Activated CD4-positive, alpha-beta T cell treated with anti-CD3 and anti-CD28 coated beads, Interleukin-2, amount 10 ng/mL, durations not matched to agents 24 days and 14 days (primary cell): ENCODE measurements at regions not wholly inside any gene's neighbourhood (a gene's known extent, or its start where the extent isn't known, plus 50 kb on each side); places are given as distances from the start of the nearest gene placed in this dataset.
A peak's percentile ranks its signal among the peaks of the same experiment; 100 is the strongest.
"Not testable (repeated sequence)": the region's sequence is repeated elsewhere in the genome, so short reads cannot be mapped to it uniquely, and the experiment has no call there.

Experiments used
- DNase-seq: peaks from one replicate; pipeline ENCODE4 v3.0.0; 2022
- H3K27ac Mint-ChIP-seq: one replicate; pipeline ENCODE4 v1.8.0; 2022; ENCODE audit warnings: mild to moderate bottlenecking, mixed read lengths
- H3K27me3 Mint-ChIP-seq: one replicate; pipeline ENCODE4 v1.8.0; 2022; ENCODE audit warnings: mixed read lengths
- H3K36me3 Mint-ChIP-seq: one replicate; pipeline ENCODE4 v1.8.0; 2022; ENCODE audit warnings: low read depth, mild to moderate bottlenecking, mixed read lengths
- H3K4me1 Mint-ChIP-seq: one replicate; pipeline ENCODE4 v1.8.0; 2021; ENCODE audit warnings: mixed read lengths
- H3K4me3 Mint-ChIP-seq: one replicate; pipeline ENCODE4 v1.8.0; 2022; ENCODE audit warnings: mild to moderate bottlenecking, moderate library complexity, mixed read lengths
- H3K9me3 Mint-ChIP-seq: one replicate; pipeline ENCODE4 v1.8.0; 2021; ENCODE audit warnings: mixed read lengths
- intact Hi-C: fragments of 100-400 bp; cut with micrococcal nuclease; formaldehyde crosslinking; loops from one replicate; pipeline ENCODE4 v1.15.1; 2023

DNA sequence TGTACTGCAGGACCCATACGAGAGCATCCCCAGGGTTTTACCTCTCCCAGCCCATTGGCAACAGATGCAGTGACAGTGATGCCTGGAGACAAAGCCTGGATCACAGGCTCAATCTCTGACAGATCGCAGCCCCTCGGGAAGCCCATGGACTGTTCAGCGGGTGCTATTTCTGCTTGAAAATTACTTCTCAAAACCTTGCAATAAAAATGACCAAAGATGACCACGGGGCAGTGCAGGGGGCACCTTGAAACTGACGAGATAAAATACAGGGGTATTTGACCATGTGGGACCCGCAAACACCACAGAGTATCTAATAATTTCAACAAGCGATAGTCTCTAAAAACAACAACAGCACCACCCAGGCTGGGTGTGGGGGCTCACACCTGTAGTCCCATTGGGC, 118.3 kb downstream of the C16orf95 start:
- Mint-ChIP-seq H3K4me1 (peaks cover 2% of the 10 kb centered on the region), H3K27me3 (no peaks in the 10 kb centered on the region), H3K9me3 (no peaks in the 10 kb centered on the region), H3K36me3 (no peaks in the 10 kb centered on the region), H3K4me3 (no peak overlapping the region), H3K27ac (no peak overlapping the region)
- intact Hi-C loops: no loop called here
- DNase-seq: no peak

DNA sequence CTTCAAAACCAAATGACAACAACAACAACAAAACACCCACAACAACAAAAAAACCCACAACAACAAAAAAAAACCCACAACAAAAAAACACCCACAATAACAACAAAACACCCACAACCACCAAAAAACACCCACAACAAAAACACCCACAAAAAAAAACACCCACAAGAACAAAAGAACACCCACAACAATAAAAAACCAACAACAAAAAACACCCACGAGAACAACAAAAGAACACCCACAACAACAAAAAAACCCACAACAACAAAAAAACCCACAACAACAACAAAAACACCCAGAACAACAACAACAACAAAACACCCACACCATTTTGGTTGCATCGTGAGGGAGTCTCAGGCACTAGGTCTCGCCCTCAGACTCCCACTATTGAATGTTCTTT, 117.8 kb downstream of the C16orf95 start:
- intact Hi-C loops: no loop called here
- no peak for DNase-seq
- H3K27ac Mint-ChIP-seq: no peak overlapping the region

DNA sequence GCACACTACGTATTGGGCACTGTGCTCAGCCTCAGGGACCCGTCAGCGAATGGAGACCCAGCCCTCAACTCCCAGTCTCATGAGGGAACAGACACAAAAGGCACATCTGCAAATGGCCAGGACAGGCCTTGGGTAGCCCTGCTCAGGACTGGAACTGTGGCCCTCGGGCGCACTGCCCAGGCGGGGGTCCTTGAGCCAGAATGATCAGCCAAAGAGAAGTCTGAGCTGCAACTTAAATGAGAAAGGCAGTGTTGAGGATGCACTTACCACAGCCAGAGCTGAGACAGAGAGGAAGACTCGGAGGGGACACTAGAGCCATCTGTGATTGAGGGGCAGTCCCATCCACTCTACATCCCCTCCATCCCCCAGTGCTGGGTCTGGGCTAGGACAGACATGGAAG, 117.3 kb downstream of the C16orf95 start:
- Mint-ChIP-seq H3K4me3 (no peak overlapping the region), H3K4me1 (peaks cover 2% of the 10 kb centered on the region), H3K9me3 (no peaks in the 10 kb centered on the region), H3K36me3 (no peaks in the 10 kb centered on the region), H3K27me3 (peaks cover 6% of the 10 kb centered on the region), H3K27ac (no peak overlapping the region)
- intact Hi-C loops: no loop called here
- no peak for DNase-seq

More for the DNA sequence above, 117.8 kb downstream of the C16orf95 start:
- Mint-ChIP-seq H3K36me3 (no peaks in the 10 kb centered on the region), H3K27me3 (peaks cover 3% of the 10 kb centered on the region), H3K4me3 (no peak overlapping the region), H3K4me1 (peaks cover 2% of the 10 kb centered on the region), H3K9me3 (no peaks in the 10 kb centered on the region)

DNA sequence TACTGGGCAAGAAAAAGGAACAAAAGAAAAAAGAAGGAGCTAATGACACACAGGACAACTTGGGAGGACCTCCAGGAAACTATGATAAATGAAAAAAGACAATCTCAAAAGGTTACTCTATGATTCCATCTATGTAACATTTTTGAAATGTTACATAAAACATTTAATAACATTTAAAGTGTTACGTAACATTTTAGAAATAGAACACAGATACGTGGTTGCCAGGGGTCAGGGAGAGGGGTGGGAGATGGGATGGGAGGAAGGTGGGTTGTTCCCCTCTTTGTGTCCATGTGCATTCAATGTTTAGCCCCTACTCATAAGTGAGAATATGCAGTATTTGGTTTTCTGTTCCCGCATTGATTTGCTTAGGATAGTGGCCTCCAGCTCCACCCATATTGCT, 116.6 kb downstream of the C16orf95 start:
- H3K9me3 Mint-ChIP-seq: no peaks in the 10 kb centered on the region
- DNase-seq: no peak
- no peak overlapping the region for H3K4me3 Mint-ChIP-seq
- intact Hi-C loops: no loop called here
- H3K4me1 Mint-ChIP-seq: peaks cover 2% of the 10 kb centered on the region
- no peaks in the 10 kb centered on the region for H3K36me3 Mint-ChIP-seq
- peaks cover 6% of the 10 kb centered on the region for H3K27me3 Mint-ChIP-seq
- H3K27ac Mint-ChIP-seq: no peak overlapping the region

DNA sequence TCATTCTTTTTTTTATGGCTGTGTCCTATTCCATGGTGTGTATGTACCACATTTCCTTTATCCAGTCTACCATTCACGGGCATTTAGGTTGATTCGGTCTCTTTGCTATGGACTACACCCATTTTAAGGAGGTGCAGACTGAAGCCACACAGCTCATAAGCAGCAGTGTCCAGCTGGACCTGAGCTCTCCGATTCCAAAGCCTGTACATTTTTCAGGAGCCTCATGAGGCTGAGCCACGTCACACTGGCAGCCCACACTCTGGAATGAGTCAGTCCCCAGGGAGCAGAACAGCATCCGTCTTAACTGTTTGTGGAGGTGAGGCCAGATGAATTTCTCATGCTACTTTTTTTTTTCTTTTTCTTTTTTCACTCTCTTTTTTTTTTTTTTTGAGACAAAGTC, 116.1 kb downstream of the C16orf95 start:
- Mint-ChIP-seq H3K4me1 (peaks cover 2% of the 10 kb centered on the region), H3K9me3 (no peaks in the 10 kb centered on the region), H3K27ac (no peak overlapping the region), H3K36me3 (no peaks in the 10 kb centered on the region), H3K4me3 (no peak overlapping the region), H3K27me3 (peaks cover 6% of the 10 kb centered on the region)
- intact Hi-C loops: no loop called here
- DNase-seq: no peak

DNA sequence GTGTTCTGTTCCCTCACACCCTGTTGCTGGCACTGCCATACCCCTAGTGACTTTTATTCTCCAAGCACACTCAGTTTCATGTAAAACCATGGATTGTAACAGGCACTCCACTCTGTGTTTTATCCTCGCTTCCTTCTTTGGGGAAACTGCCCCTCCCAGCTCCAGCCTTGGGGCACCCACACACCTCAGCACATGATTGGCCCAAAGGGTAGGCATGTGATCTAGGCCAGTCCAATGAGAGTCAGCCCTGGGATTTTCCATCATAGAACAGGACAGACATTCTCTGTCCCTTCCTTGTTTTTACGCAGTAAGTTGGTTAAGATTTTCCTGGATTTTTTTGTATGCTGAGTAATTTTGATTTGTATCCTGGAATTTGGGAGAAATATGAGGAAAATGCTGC, 115.4 kb downstream of the C16orf95 start:
- Mint-ChIP-seq H3K9me3 (no peaks in the 10 kb centered on the region), H3K36me3 (no peaks in the 10 kb centered on the region), H3K27me3 (peaks cover 6% of the 10 kb centered on the region), H3K27ac (no peak overlapping the region), H3K4me3 (no peak overlapping the region), H3K4me1 (peaks cover 2% of the 10 kb centered on the region)
- no peak for DNase-seq
- intact Hi-C loops: no loop called here

DNA sequence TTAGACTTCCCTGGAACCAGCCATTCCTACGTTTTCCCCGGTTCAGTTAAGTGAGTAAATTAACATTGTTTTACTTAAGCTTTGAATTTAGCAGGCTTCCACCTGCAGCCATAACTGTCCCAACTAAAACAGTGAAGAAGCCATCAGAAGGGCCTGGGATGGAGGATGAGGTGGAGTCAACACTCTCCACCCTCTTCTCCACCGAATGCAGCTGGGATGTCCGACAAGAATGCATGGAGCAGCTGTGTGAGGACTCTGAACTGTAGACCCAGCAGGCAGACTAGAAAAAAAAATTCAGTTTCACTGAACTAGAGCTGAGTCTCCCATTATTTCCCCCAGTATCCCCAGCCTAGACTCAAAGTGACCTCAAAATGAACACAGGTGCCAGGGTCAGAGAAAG, 114.8 kb downstream of the C16orf95 start:
- Mint-ChIP-seq H3K4me1 (peaks cover 2% of the 10 kb centered on the region), H3K27me3 (peaks cover 6% of the 10 kb centered on the region), H3K4me3 (no peak overlapping the region), H3K27ac (no peak overlapping the region), H3K36me3 (no peaks in the 10 kb centered on the region), H3K9me3 (no peaks in the 10 kb centered on the region)
- DNase-seq: no peak
- intact Hi-C loops: no loop called here

DNA sequence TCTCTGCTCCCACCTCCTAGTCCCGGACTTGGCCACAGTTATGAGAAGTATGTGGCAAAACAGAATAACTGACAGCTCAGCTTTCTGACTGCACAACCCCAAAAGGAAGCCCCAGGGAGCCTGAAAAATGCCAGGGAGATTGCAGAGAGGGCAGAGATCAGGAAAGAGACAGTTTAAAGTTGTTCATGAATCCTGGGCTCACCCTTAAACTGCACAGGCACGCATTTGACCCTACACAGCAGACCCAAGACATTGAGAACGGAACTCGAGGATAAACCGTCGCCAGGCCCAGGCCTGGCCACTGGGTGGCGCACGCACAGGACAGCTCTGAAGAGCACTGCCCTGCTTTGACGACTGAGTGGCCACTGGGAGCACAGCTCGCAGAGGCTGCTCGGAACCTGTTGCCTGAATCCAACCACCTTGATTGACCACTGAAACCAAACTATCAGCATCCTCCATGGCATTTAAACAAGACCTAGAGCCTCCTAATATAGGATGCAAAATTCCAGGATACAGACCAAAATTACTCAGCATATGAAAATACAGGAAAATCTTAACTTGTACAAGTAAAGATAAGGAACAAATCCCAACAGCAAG, 114.0 kb downstream of the C16orf95 start:
- no peak overlapping the region for H3K4me3 Mint-ChIP-seq
- intact Hi-C loops: loop anchor here (1.0 kb wide), 1 partner anchor 75 kb away; no protein-coding TSS in a partner anchor
- no peak overlapping the region for H3K27ac Mint-ChIP-seq
- peaks cover 2% of the 10 kb centered on the region for H3K4me1 Mint-ChIP-seq
- no peaks in the 10 kb centered on the region for H3K9me3 Mint-ChIP-seq
- peaks cover 6% of the 10 kb centered on the region for H3K27me3 Mint-ChIP-seq
- DNase-seq: peak; percentile 85
- H3K36me3 Mint-ChIP-seq: no peaks in the 10 kb centered on the region

DNA sequence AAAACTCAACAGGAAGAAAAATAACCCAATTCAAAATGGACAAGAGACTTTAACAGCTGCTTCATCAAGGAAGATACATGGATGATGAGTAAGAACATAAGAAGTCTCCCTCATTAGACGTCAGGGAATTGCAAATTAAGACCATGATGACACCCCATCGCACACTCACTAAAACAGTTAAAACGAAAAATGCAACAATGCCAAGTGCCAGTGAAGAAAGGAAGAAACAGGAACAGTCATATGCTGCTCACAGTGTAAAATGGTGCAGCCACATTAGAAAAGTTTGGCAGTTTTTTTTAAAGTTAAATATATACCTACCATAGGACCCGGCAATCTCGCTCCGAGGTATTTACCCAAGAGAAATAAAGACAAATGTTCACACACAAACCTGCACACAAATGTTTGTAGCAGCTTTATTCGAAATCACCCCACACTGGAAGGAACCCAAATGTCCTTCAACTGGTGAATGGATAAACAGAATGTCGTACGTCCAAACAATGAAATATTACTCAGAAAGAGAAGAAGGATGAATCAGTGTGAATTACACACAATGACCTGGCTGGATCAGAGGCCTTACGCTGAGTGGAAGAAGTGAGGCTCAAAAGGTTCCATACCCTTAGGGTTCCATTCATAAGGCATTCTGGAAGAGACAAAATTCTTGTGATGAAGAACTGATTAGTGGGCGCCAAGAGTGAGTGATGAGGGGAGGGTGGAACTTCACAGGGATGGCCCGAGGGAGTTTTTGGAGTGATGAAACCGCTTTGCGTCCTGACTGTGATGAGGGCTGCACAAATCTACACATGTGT, 110.3 kb downstream of the C16orf95 start:
- Mint-ChIP-seq H3K27me3 (peaks cover 6% of the 10 kb centered on the region), H3K9me3 (no peaks in the 10 kb centered on the region), H3K27ac (no peak overlapping the region), H3K4me1 (peaks cover 2% of the 10 kb centered on the region), H3K36me3 (no peaks in the 10 kb centered on the region), H3K4me3 (no peak overlapping the region)
- intact Hi-C loops: no loop called here
- no peak for DNase-seq

DNA sequence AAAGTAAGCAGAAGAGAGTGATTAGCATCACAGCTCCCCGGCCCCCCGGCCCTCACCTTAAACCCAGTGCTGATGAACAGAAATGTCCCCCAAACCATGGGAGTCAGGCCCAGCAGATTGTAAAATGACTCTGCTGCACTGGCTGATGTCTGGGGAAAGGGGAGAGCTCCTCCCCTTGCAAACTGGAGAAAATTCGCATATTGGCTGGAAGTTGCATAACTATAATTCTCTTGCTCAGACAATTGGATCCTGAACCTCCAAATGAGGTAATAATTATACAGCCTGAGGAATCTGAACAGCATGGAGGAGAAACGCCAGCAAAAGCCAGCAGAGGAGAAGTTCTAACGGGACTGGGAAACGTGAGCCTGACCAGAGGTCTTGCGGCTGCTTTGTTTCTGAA, 109.7 kb downstream of the C16orf95 start:
- DNase-seq: no peak
- intact Hi-C loops: no loop called here
- H3K9me3 Mint-ChIP-seq: no peaks in the 10 kb centered on the region
- H3K4me3 Mint-ChIP-seq: no peak overlapping the region
- no peaks in the 10 kb centered on the region for H3K36me3 Mint-ChIP-seq
- peaks cover 6% of the 10 kb centered on the region for H3K27me3 Mint-ChIP-seq
- H3K4me1 Mint-ChIP-seq: peaks cover 2% of the 10 kb centered on the region
- H3K27ac Mint-ChIP-seq: no peak overlapping the region

DNA sequence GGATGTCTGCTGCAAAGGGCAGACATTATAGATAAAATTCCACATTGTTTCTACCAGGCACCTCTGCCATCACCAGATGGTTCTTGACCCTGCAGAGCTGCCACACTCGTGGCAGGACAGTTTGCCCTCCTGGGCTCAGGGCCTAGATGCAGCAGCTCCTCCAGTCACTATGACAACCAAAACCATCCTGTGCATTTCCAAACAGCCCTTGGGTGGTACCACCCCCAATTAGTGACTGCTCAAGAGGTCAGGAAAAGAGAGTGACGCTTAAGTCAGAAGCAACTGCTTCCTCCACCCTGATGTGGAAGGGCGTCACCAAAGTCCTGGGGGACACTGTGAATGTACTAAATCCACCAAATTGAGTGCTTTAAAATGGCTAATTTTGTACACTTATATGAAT, 109.2 kb downstream of the C16orf95 start:
- no peak overlapping the region for H3K27ac Mint-ChIP-seq
- no peak for DNase-seq
- no peaks in the 10 kb centered on the region for H3K36me3 Mint-ChIP-seq
- peaks cover 6% of the 10 kb centered on the region for H3K27me3 Mint-ChIP-seq
- no peak overlapping the region for H3K4me3 Mint-ChIP-seq
- H3K9me3 Mint-ChIP-seq: no peaks in the 10 kb centered on the region
- intact Hi-C loops: no loop called here
- H3K4me1 Mint-ChIP-seq: peaks cover 2% of the 10 kb centered on the region

DNA sequence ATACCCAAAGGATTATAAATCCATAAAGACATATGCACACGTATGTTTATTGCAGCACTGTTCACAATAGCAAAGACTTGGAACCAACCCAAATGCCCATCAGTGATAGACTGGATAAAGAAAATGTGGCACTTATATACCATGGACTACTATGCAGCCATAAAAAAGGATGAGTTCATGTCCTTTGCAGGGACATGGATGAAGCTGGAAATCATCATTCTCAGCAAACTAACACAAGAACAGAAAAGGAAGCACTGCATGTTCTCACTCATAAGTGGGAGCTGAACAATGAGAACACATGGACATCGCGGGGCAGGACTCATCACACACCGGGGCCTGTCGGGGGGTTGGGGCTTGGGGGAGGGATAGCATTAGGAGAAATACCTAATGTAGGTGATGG, 108.2 kb downstream of the C16orf95 start:
- H3K36me3 Mint-ChIP-seq, H3K9me3 Mint-ChIP-seq, H3K27ac Mint-ChIP-seq, intact Hi-C loops, H3K4me1 Mint-ChIP-seq, H3K4me3 Mint-ChIP-seq, H3K27me3 Mint-ChIP-seq, DNase-seq: not testable (repeated sequence)

DNA sequence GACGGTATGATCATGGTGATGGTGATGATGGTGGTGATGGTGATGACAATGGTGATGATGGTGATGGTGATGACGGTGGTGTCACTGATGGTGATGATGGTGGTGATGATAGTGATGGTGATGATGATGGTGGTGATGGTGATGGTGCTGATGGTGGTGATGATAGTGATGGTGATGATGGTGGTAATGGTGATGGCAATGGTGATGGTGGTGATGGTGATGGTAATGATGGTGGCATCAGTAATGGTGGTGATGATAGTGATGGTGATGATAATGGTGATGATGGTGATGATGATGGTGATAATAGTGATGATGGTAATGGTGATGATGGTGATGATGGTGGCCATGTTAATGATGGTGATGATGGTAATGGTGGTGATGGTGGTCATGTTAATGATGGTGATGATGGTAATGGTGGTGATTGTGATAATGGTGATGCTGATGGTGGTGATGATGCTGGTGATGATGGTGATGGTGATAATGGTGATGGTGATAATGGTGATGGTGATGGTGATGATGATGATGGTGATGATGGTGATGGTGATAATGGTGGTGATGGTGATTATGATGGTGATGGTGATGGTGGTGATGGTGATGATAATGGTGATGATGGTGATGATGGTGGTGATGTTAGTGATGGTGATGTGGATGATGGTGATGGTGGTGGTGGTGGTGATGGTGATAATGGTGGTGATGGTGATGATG, 107.2 kb downstream of the C16orf95 start:
- no peak for DNase-seq
- Mint-ChIP-seq H3K36me3 (no peaks in the 10 kb centered on the region), H3K9me3 (no peaks in the 10 kb centered on the region), H3K27me3 (no peaks in the 10 kb centered on the region), H3K27ac (no peak overlapping the region), H3K4me1 (no peaks in the 10 kb centered on the region), H3K4me3 (no peak overlapping the region)
- intact Hi-C loops: no loop called here

DNA sequence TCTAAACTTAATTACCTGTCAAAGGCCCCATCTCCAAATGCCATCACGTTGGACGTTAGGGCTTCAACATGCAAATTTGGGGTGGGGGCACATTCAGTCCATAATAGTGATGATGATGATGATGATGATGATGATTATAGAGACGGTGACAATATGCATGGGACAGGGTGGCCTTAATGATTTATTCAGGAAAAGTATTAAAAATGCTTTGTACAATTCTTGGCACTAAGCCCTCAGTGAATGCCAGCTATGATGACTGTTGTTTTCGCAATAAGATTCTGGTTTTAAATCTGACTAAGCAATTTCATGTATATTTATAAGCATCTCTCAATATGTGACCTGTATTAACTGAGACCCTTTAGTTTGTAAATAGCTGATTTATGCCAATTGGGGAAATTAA, 106.3 kb downstream of the C16orf95 start:
- Mint-ChIP-seq H3K27me3 (no peaks in the 10 kb centered on the region), H3K27ac (no peak overlapping the region), H3K36me3 (no peaks in the 10 kb centered on the region), H3K4me3 (no peak overlapping the region), H3K9me3 (no peaks in the 10 kb centered on the region), H3K4me1 (no peaks in the 10 kb centered on the region)
- intact Hi-C loops: no loop called here
- DNase-seq: no peak
